ENCODE measurements at regions not wholly inside any gene's neighbourhood (a gene's known extent, or its start where the extent isn't known, plus 50 kb on each side); places are given as distances from the start of the nearest gene placed in this dataset.

DNA sequence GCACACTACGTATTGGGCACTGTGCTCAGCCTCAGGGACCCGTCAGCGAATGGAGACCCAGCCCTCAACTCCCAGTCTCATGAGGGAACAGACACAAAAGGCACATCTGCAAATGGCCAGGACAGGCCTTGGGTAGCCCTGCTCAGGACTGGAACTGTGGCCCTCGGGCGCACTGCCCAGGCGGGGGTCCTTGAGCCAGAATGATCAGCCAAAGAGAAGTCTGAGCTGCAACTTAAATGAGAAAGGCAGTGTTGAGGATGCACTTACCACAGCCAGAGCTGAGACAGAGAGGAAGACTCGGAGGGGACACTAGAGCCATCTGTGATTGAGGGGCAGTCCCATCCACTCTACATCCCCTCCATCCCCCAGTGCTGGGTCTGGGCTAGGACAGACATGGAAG is 117.3 kb downstream of the C16orf95 start:
- Mint-ChIP-seq H3K4me1 (peaks cover 10 to 19% of the 10 kb centered on the region in 2 donors), H3K36me3 (no peaks in the 10 kb centered on the region), H3K4me3 (no peak overlapping the region), H3K27me3 (ENCODE audit: low read depth in 2 of 2) (peaks cover 9 to 19% of the 10 kb centered on the region in 2 donors), H3K27ac (peak overlapping the region; percentile 10 to 24), H3K9me3 (peaks cover 0 to 2% of the 10 kb centered on the region in 2 donors)
- peaks cover 2% of the 10 kb centered on the region for H3K27me3 ChIP-seq (ENCODE audit: control insufficient read depth, insufficient read depth, low read length)
- no peak for ATAC-seq
- no peaks in the 10 kb centered on the region for H3K9me3 ChIP-seq (ENCODE audit: control insufficient read depth, insufficient read depth, low read length)
- no peak for DNase-seq
- intact Hi-C loops (cut with micrococcal nuclease), result loop anchor here (5.0 kb wide), 1 partner anchor 437 kb away; no protein-coding TSS in a partner anchor
- no peaks in the 10 kb centered on the region for H3K36me3 ChIP-seq (ENCODE audit: control insufficient read depth, insufficient read depth, low read length)
- no peak for TF ChIP-seq CTCF (IDR thresholded peaks at IDR 0.05)
- H3K4me1 ChIP-seq (ENCODE audit: control insufficient read depth, insufficient read depth, low read length), result peaks cover 4% of the 10 kb centered on the region
- H3K4me3 ChIP-seq (ENCODE audit: low read length), result no peak overlapping the region
- H3K27ac ChIP-seq (ENCODE audit: low read length), result no peak overlapping the region
- 87% methylated on average over 7 of the region's 7 CpGs for WGBS (ENCODE audit: insufficient coverage)

DNA sequence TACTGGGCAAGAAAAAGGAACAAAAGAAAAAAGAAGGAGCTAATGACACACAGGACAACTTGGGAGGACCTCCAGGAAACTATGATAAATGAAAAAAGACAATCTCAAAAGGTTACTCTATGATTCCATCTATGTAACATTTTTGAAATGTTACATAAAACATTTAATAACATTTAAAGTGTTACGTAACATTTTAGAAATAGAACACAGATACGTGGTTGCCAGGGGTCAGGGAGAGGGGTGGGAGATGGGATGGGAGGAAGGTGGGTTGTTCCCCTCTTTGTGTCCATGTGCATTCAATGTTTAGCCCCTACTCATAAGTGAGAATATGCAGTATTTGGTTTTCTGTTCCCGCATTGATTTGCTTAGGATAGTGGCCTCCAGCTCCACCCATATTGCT is 116.6 kb downstream of the C16orf95 start:
- H3K27me3 Mint-ChIP-seq (ENCODE audit: low read depth in 2 of 2), result peaks cover 9 to 19% of the 10 kb centered on the region in 2 donors
- intact Hi-C loops (cut with micrococcal nuclease), result loop anchor here (5.0 kb wide), 1 partner anchor 437 kb away; no protein-coding TSS in a partner anchor
- H3K9me3 Mint-ChIP-seq, result peaks cover 0 to 2% of the 10 kb centered on the region in 2 donors
- Histone ChIP-seq H3K36me3 (ENCODE audit: control insufficient read depth, insufficient read depth, low read length) (no peaks in the 10 kb centered on the region), H3K4me3 (ENCODE audit: low read length) (no peak overlapping the region), H3K4me1 (ENCODE audit: control insufficient read depth, insufficient read depth, low read length) (peaks cover 4% of the 10 kb centered on the region), H3K9me3 (ENCODE audit: control insufficient read depth, insufficient read depth, low read length) (no peaks in the 10 kb centered on the region), H3K27me3 (ENCODE audit: control insufficient read depth, insufficient read depth, low read length) (peaks cover 2% of the 10 kb centered on the region), H3K27ac (ENCODE audit: low read length) (no peak overlapping the region)
- H3K36me3 Mint-ChIP-seq, result no peaks in the 10 kb centered on the region
- ATAC-seq (no peak), DNase-seq (no peak)
- no peak for TF ChIP-seq CTCF (IDR thresholded peaks at IDR 0.05)
- no peak overlapping the region for H3K27ac Mint-ChIP-seq
- no peak overlapping the region for H3K4me3 Mint-ChIP-seq
- WGBS (ENCODE audit: insufficient coverage), result 79% methylated on average over 1 of the region's 3 CpGs
- peaks cover 10 to 19% of the 10 kb centered on the region in 2 donors for H3K4me1 Mint-ChIP-seq

DNA sequence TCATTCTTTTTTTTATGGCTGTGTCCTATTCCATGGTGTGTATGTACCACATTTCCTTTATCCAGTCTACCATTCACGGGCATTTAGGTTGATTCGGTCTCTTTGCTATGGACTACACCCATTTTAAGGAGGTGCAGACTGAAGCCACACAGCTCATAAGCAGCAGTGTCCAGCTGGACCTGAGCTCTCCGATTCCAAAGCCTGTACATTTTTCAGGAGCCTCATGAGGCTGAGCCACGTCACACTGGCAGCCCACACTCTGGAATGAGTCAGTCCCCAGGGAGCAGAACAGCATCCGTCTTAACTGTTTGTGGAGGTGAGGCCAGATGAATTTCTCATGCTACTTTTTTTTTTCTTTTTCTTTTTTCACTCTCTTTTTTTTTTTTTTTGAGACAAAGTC is 116.1 kb downstream of the C16orf95 start:
- peaks cover 4% of the 10 kb centered on the region for H3K4me1 ChIP-seq (ENCODE audit: control insufficient read depth, insufficient read depth, low read length)
- H3K4me1 Mint-ChIP-seq, result peaks cover 10 to 19% of the 10 kb centered on the region in 2 donors
- no peaks in the 10 kb centered on the region for H3K36me3 ChIP-seq (ENCODE audit: control insufficient read depth, insufficient read depth, low read length)
- H3K4me3 Mint-ChIP-seq, result no peak overlapping the region
- intact Hi-C loops (cut with micrococcal nuclease), result loop anchor here (5.0 kb wide), 1 partner anchor 436 kb away; no protein-coding TSS in a partner anchor
- peaks cover 2% of the 10 kb centered on the region for H3K27me3 ChIP-seq (ENCODE audit: control insufficient read depth, insufficient read depth, low read length)
- ATAC-seq, result no peak
- H3K4me3 ChIP-seq (ENCODE audit: low read length), result no peak overlapping the region
- H3K27me3 Mint-ChIP-seq (ENCODE audit: low read depth in 2 of 2), result peaks cover 9 to 19% of the 10 kb centered on the region in 2 donors
- peaks cover 0 to 2% of the 10 kb centered on the region in 2 donors for H3K9me3 Mint-ChIP-seq
- H3K27ac ChIP-seq (ENCODE audit: low read length), result no peak overlapping the region
- no peak for DNase-seq
- no peak for TF ChIP-seq CTCF (IDR thresholded peaks at IDR 0.05)
- no peaks in the 10 kb centered on the region for H3K36me3 Mint-ChIP-seq
- H3K9me3 ChIP-seq (ENCODE audit: control insufficient read depth, insufficient read depth, low read length), result no peaks in the 10 kb centered on the region
- no peak overlapping the region for H3K27ac Mint-ChIP-seq
- 84% methylated on average over 4 of the region's 5 CpGs for WGBS (ENCODE audit: insufficient coverage)

DNA sequence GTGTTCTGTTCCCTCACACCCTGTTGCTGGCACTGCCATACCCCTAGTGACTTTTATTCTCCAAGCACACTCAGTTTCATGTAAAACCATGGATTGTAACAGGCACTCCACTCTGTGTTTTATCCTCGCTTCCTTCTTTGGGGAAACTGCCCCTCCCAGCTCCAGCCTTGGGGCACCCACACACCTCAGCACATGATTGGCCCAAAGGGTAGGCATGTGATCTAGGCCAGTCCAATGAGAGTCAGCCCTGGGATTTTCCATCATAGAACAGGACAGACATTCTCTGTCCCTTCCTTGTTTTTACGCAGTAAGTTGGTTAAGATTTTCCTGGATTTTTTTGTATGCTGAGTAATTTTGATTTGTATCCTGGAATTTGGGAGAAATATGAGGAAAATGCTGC is 115.4 kb downstream of the C16orf95 start:
- DNase-seq (no peak), ATAC-seq (no peak)
- Mint-ChIP-seq H3K4me1 (peaks cover 10 to 19% of the 10 kb centered on the region in 2 donors), H3K4me3 (no peak overlapping the region), H3K27ac (no peak overlapping the region), H3K9me3 (peaks cover 0 to 2% of the 10 kb centered on the region in 2 donors), H3K36me3 (no peaks in the 10 kb centered on the region), H3K27me3 (ENCODE audit: low read depth in 2 of 2) (peaks cover 9 to 19% of the 10 kb centered on the region in 2 donors)
- TF ChIP-seq CTCF (IDR thresholded peaks at IDR 0.05), result no peak
- Histone ChIP-seq H3K9me3 (ENCODE audit: control insufficient read depth, insufficient read depth, low read length) (no peaks in the 10 kb centered on the region), H3K27me3 (ENCODE audit: control insufficient read depth, insufficient read depth, low read length) (peaks cover 2% of the 10 kb centered on the region), H3K4me1 (ENCODE audit: control insufficient read depth, insufficient read depth, low read length) (peaks cover 4% of the 10 kb centered on the region), H3K36me3 (ENCODE audit: control insufficient read depth, insufficient read depth, low read length) (no peaks in the 10 kb centered on the region), H3K4me3 (ENCODE audit: low read length) (no peak overlapping the region), H3K27ac (ENCODE audit: low read length) (no peak overlapping the region)
- intact Hi-C loops (cut with micrococcal nuclease), result loop anchor here (5.0 kb wide), 1 partner anchor 436 kb away; no protein-coding TSS in a partner anchor
- 93% methylated on average over 2 of the region's 2 CpGs for WGBS (ENCODE audit: insufficient coverage)

Data from natural killer cell (primary cell).